Activated B cell treated with CpG ODN at 0.5 μM for 24 hours (primary cell): ENCODE measurements at regions not wholly inside any gene's neighbourhood (a gene's known extent, or its start where the extent isn't known, plus 50 kb on each side); places are given as distances from the start of the nearest gene placed in this dataset.

ENCODE experiments used
- ATAC-seq: fragments of 200-7000 bp; cut with Tn5 transposase; one replicate; pipeline ENCODE4 v1.10.0; 2021; ENCODE audit warnings: low read depth, mild to moderate bottlenecking, moderate library complexity
- CTCF ChIA-PET: fragments of 350-600 bp; sonication (Branson Sonifier 250); formaldehyde crosslinking; loops from one replicate; lab custom pipeline; 2021; ENCODE audit warnings: antibody characterized with exemption; lab: Charles Lee
- POLR2A ChIA-PET: fragments of 350-600 bp; sonication (Branson Sonifier 250); formaldehyde crosslinking; loops from one replicate; lab custom pipeline; 2021; ENCODE audit warnings: antibody characterized with exemption; lab: Charles Lee
- DNase-seq: peaks from one replicate; pipeline ENCODE4 v3.0.0; 2022
- H3K27ac Mint-ChIP-seq: one replicate; pipeline ENCODE4 v1.8.0; 2020; ENCODE audit warnings: mixed read lengths
- H3K27me3 Mint-ChIP-seq: one replicate; pipeline ENCODE4 v1.8.0; 2021; ENCODE audit warnings: mixed read lengths
- H3K36me3 Mint-ChIP-seq: one replicate; pipeline ENCODE4 v1.8.0; 2021; ENCODE audit warnings: low read depth, mixed read lengths
- H3K4me1 Mint-ChIP-seq: one replicate; pipeline ENCODE4 v1.8.0; 2021; ENCODE audit warnings: mixed read lengths
- H3K4me3 Mint-ChIP-seq: one replicate; pipeline ENCODE4 v1.8.0; 2020; ENCODE audit warnings: mild to moderate bottlenecking, mixed read lengths
- H3K9me3 Mint-ChIP-seq: one replicate; pipeline ENCODE4 v1.8.0; 2020; ENCODE audit warnings: mixed read lengths
- CTCF ChIP-seq: fragments of 200-600 bp; IDR thresholded peaks from one replicate; pipeline ENCODE4 v1.8.0; 2022; ENCODE audit warnings: antibody characterized with exemption, mild to moderate bottlenecking
- intact Hi-C: fragments of 100-400 bp; cut with micrococcal nuclease; formaldehyde crosslinking; loops from one replicate; pipeline ENCODE4 v1.15.1; 2024

DNA sequence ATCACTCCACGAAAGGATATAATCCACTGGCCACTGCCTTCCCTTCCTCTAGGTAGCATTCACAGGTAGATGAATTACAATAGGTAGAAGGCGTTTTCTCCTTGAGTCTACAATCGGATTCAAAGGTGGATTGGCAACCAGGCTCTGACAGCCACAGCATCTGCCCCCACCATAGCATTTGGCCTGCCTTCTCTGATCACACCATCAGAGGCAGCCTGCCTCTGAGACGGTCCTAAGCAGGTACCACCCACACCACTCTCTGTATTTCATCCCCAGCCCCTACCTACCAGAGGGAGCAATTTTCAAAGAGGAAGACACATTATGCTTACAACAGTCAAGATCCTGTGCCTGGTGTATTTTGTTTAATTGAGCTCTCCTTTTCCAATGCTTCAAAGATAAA, 210.5 kb upstream of the SPTLC3 start:
- peaks cover 6% of the 10 kb centered on the region for H3K9me3 Mint-ChIP-seq
- no peaks in the 10 kb centered on the region for H3K36me3 Mint-ChIP-seq
- ChIA-PET CTCF (no interaction called here), POLR2A (no interaction called here)
- ATAC-seq: no peak
- TF ChIP-seq CTCF: no peak
- DNase-seq: no peak
- intact Hi-C loops: no loop called here
- H3K27me3 Mint-ChIP-seq: no peaks in the 10 kb centered on the region
- no peak overlapping the region for H3K4me3 Mint-ChIP-seq
- H3K27ac Mint-ChIP-seq: no peak overlapping the region
- H3K4me1 Mint-ChIP-seq: no peaks in the 10 kb centered on the region

GRCh38 chr20:12808006-12808567, 200.7 kb upstream of the SPTLC3 start:
- intact Hi-C loops: no loop called here
- POLR2A ChIA-PET: no interaction called here
- no peak overlapping the region for H3K27ac Mint-ChIP-seq

GRCh38 chr20:12815231-12815768, 193.5 kb upstream of the SPTLC3 start:
- POLR2A ChIA-PET: no interaction called here
- Mint-ChIP-seq H3K27ac (no peak overlapping the region), H3K9me3 (peaks cover 11% of the 10 kb centered on the region), H3K27me3 (no peaks in the 10 kb centered on the region), H3K4me3 (no peak overlapping the region), H3K36me3 (no peaks in the 10 kb centered on the region), H3K4me1 (no peaks in the 10 kb centered on the region)
- no peak for TF ChIP-seq CTCF
- DNase-seq: no peak
- no peak for ATAC-seq
- CTCF ChIA-PET: no interaction called here
- intact Hi-C loops: no loop called here

More at GRCh38 chr20:12808006-12808567, 200.7 kb upstream of the SPTLC3 start:
- H3K4me1 Mint-ChIP-seq: no peaks in the 10 kb centered on the region
- peaks cover 8% of the 10 kb centered on the region for H3K9me3 Mint-ChIP-seq
- ATAC-seq: no peak
- CTCF ChIA-PET: no interaction called here
- TF ChIP-seq CTCF: no peak
- no peaks in the 10 kb centered on the region for H3K36me3 Mint-ChIP-seq
- no peak for DNase-seq
- H3K27me3 Mint-ChIP-seq: no peaks in the 10 kb centered on the region
- no peak overlapping the region for H3K4me3 Mint-ChIP-seq

DNA sequence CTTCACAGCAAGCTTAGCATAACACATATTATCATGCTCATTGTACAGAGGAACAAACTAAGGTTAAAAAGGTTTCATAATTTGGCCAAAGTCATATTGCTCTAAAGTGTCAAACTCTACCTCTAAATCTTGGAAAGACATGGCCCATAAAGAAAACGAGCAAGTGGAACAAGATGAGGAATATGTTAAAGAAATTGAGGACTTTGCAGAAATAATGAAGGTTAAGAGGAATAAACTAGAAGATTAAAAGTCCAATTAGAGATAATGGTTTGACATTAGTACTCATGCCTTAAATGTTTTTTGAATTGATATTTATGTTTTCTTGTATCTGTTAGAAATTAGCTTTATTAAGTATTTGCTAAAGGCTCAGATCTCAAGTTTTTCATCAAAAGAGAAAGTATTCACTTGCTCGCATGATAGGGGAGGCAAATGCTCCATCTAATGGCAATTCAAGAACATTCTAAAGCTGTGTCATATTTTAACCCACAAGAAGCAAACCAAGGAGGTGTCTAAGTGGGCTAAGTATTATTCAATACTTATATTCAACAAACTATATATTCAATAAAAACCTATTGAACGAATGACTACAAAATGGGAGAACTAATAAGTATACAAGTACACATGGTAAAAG, 192.9 kb upstream of the SPTLC3 start:
- Mint-ChIP-seq H3K4me1 (no peaks in the 10 kb centered on the region), H3K27me3 (no peaks in the 10 kb centered on the region), H3K36me3 (no peaks in the 10 kb centered on the region), H3K4me3 (no peak overlapping the region), H3K9me3 (peaks cover 9% of the 10 kb centered on the region), H3K27ac (no peak overlapping the region)
- POLR2A ChIA-PET: no interaction called here
- intact Hi-C loops: no loop called here
- TF ChIP-seq CTCF: no peak
- DNase-seq (no peak), ATAC-seq (no peak)
- CTCF ChIA-PET: no interaction called here

DNA sequence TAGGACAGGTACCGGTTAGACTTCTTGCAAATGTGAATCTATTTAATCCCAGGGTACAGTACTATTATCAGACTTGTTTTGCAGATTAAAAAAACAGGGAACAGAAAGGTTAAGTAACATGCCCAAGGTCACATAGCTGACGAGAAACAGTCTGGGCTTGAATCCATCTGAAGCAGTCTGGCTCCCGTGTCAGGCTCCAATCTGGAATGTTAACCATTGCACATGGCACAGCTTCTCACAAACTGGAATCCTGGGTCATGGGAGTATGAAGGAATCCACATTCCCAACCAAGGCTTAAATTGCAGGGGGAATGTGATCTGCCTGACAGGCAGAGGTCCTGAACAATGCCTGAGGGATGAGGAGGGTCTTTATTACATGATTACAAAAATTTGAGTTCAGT, 187.5 kb upstream of the SPTLC3 start:
- H3K9me3 Mint-ChIP-seq: peaks cover 3% of the 10 kb centered on the region
- ChIA-PET POLR2A (no interaction called here), CTCF (no interaction called here)
- H3K27ac Mint-ChIP-seq: no peak overlapping the region
- no peaks in the 10 kb centered on the region for H3K27me3 Mint-ChIP-seq
- intact Hi-C loops: no loop called here
- DNase-seq (no peak), ATAC-seq (no peak)
- H3K4me1 Mint-ChIP-seq: no peaks in the 10 kb centered on the region
- H3K4me3 Mint-ChIP-seq: no peak overlapping the region
- no peaks in the 10 kb centered on the region for H3K36me3 Mint-ChIP-seq
- TF ChIP-seq CTCF: no peak
